HG03460 (cell line): ENCODE measurements at regions not wholly inside any gene's neighbourhood (a gene's known extent, or its start where the extent isn't known, plus 50 kb on each side); places are given as distances from the start of the nearest gene placed in this dataset.

ENCODE experiments used
- ATAC-seq: cut with Tn5 transposase; IDR thresholded peaks from one replicate; pipeline ENCODE4 v1.9.1; 2021; ENCODE audit not compliant: unreplicated experiment

DNA sequence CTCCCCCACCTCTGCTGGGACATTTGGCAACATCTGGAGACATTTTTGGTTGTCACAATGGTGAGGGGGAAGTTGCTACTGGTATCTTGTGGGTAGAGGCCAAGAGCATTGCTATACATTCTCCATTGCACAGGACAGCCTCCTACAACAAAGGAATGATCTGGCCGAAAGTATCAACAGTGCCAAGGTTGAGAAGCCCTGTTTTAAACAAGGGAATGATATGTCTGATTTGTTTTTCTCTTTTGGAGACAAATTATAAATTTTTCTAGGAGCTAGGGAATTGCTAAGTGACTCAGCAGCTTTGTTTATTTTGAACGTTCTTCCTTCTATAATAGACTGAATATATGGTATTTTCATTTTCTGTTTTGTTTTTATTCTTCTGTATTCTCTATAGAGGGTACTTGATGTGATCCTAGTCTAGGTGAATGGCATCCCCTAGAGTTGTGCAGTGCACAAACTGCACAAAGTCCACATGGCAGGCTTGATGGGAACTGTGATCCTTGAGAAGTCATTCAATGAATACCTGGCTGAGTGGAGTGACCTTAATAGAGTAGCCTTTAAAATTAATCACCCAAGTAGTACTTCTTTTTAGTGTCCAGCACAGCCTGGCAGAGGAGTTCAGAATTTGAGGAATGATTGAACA lies 288.6 kb upstream of the USP24 start:
- no peak for ATAC-seq

DNA sequence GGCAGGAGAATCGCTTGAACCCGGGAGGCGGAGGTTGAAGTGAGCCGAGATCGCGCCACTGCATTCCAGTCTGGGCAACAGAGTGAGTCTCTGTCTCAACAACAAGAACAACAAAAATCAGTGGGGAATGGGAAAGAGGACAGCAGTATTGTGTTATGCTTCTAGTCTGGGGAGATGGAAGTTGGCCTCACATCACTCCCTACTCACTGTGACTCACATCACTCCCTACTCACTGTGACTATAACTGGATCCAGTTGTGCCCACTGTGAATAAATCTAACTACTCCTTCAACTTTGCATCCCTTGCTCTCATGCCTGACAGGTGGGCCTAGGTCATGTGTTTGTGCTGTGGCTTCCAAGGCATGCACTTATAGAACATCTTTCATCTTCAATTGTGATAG lies 285.4 kb upstream of the USP24 start:
- ATAC-seq: no peak

DNA sequence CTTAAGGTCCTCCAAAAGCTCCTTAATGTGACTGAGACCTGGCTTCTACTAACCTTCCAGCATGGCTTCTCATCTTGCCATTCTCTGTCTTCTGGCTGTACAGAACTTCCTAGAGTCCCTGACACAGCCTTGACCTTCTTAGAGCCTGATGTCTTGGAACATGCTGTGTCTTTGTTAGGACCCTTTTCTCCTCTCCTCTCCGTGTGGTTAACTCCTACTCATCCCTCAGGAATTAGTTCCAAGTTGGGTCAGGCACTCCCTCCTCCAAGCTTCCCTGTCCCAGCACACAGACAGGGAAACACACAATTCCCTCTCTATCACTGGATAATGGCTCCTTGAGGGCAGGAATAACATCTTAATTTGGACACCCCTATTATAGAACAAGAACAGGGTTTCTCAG lies 275.4 kb upstream of the USP24 start:
- no peak for ATAC-seq

DNA sequence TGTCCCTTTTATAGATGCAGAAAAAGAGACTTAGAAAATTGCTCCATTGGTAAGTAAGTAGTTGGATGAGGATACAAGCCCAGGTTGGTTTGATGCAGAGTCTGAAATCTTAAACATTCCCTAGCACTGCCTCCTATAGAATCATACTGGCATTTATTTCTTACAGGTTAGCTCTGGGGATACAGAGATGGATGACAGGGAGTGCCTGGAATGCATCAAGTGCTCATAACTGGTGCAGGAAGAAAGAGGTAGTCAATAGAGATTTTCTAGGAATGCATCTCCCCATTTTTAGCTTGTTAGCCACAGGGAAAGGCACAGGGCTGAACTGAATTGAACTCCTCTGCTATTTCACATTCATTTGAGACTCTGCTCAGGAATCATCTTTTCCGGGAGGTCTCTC lies 269.0 kb upstream of the USP24 start:
- no peak for ATAC-seq

GRCh38 chr1:55483523-55483922 lies 268.4 kb upstream of the USP24 start:
- no peak for ATAC-seq

DNA sequence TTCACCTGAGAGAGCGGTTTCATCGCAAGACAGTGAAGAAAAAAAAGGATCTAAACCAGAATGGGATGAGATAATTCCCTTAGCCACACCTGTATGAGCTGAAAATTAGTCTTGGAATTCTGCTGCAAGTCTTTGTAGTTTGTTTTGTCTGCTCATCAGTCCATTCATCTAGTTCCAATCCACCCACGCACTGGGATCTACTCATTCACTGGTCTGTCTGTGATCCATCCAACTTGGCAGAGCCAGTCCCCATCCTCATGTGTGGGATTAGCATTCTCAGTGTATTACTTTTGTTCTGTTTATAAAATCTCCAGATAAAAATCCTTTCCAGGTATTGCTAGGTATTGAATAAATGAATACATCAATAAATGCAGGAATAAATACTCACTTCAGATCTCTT lies 266.5 kb upstream of the USP24 start:
- no peak for ATAC-seq

- no peak for ATAC-seq
These were observed 265.0 kb upstream of the USP24 start for GRCh38 chr1:55480029-55480795.

DNA sequence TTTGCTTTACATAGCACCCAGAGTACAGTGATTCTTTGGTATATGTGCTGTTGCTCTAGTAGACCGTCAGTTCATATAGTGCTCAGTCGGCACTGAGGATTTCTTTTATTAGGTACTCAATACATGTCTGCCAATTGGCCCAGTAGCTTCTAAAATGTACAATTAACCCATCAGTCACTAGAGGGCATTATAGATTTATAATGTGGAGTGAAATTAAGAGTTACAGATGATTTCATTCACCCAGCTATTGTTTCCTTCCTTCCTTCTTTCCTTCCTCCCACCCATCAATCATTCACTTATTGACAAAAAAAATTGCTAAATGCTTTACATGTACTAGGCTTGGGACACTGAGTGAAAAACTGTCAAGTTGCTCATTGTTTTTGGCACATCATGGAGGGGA lies 263.6 kb upstream of the USP24 start:
- ATAC-seq: no peak

GRCh38 chr1:55477953-55478352 lies 262.8 kb upstream of the USP24 start:
- no peak for ATAC-seq

GRCh38 chr1:55476445-55477015 lies 261.4 kb upstream of the USP24 start:
- ATAC-seq: no peak

DNA sequence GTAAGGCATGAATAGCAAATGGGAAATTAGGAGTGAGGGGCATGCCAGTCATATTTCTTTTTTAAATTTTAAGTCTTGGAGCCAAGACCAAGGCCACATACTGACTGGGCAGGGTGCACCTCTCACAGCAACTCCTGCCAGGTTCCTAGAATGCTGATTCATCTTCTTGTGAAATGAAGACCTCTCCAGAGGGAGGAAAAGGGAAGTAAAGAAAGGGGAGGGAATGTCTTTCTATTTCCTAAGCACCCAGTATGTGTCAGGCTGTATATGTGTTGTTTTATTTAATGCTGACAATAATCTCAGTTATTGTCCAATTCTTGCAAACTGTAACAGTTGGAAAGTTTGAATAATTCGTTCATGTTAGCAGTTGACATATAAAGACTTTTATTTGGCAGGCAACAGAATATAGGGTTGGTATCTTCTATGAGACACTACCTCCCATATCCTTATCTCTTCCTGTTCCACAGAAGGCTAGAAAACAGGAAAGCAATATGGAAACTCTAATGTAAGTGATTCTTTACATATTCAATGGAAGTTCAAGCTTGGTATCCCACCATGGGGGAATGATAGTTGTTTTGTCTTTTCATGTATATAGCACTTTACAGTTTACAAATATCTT lies 259.1 kb upstream of the USP24 start:
- ATAC-seq: no peak

DNA sequence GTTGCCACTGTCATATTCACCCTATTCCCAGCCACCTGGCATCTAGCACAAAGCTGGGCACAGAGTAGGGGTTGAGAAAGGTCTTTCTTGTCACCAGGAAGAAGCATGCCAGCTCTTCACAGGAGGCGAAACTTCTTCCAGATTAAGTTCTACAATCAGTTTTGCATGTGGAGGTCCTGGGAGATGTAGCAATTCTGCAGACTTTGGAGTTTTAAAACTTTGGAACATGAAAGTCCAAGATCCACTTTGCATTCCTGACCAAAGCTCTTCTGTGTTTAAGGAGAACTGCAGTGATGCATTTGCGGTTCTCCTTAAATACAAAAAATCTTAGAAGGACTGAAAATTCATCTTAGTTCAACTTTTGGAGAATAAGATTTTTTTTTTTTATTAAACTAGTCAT lies 258.5 kb upstream of the USP24 start:
- ATAC-seq: no peak

- no peak for ATAC-seq
These were observed 257.6 kb upstream of the USP24 start for GRCh38 chr1:55472784-55473183.

- ATAC-seq: no peak
These were observed 257.0 kb upstream of the USP24 start for GRCh38 chr1:55472115-55472514.

- ATAC-seq: no peak
These were observed 253.1 kb upstream of the USP24 start for GRCh38 chr1:55468142-55468795.

DNA sequence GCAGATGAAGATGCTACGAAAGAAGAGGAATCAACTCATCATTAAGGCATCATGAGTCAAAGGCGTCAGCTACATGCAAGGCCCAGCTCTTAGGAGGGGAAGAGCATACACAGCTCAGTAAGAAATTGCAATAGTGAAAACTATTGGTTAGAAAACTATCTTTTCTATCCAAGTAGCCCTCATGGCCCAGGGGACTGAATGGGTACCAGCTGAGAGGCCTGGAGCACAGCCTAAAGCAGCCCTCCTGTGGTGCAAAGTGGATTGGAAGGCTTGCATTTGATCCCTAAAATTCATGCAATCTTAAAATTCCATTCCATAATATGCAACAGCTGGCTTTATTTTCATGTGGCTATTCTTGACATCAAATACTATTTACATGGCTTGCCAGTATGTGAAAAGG lies 251.8 kb upstream of the USP24 start:
- no peak for ATAC-seq

DNA sequence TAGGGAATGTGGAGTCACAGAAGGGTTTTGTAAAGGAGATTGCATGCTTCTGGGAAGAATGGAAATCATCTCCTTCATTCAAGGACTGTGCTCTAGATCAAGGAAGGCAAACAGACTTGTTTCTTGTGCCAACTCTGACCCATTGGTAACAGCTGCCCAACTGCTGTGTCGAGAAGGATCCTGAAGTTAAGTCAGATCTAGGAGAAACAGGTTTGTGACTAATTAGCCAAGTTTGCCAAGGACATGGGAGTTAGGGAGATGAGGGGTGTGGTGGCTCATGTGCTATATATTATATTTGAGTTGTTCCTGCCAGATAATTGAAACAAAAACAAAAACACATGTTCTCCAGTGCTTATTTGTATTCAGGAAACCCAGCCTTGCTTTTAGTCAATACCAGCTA lies 251.2 kb upstream of the USP24 start:
- no peak for ATAC-seq

- ATAC-seq: no peak
These were observed 249.4 kb upstream of the USP24 start for GRCh38 chr1:55464550-55464949.

- ATAC-seq: no peak
These were observed 248.8 kb upstream of the USP24 start for GRCh38 chr1:55463814-55464475.

- ATAC-seq: no peak
These were observed 242.7 kb upstream of the USP24 start for GRCh38 chr1:55457874-55458273.

- no peak for ATAC-seq
These were observed 241.8 kb upstream of the USP24 start for GRCh38 chr1:55456971-55457370.
